CD4-positive, alpha-beta T cell (primary cell): ENCODE measurements at regions not wholly inside any gene's neighbourhood (a gene's known extent, or its start where the extent isn't known, plus 50 kb on each side); places are given as distances from the start of the nearest gene placed in this dataset.

Experiments
- ATAC-seq: fragments of 200-7000 bp; cut with Tn5 transposase; one replicate; pipeline ENCODE4 v1.10.0; 2022; ENCODE audit warnings: mild to moderate bottlenecking; ENCODE audit not compliant: poor library complexity
- CTCF ChIA-PET: fragments of 350-600 bp; sonication (Branson Sonifier 250); formaldehyde crosslinking; loops from one replicate; lab custom pipeline; 2021; ENCODE audit warnings: antibody characterized with exemption, inconsistent platforms; lab: Charles Lee
- POLR2A ChIA-PET: fragments of 350-600 bp; sonication (Branson Sonifier 250); formaldehyde crosslinking; loops from one replicate; lab custom pipeline; 2021; ENCODE audit warnings: antibody characterized with exemption, inconsistent platforms; lab: Charles Lee
- DNase-seq, 14 experiments: peaks; one replicate each; pipeline ENCODE4 v3.0.0-alpha.2; 2013 to 2020; ENCODE audit warnings: mixed read lengths in 2 of 14
- H3K27ac ChIP-seq, 2 donors: one replicate each; pipeline versions ENCODE4 v1.5.1 to v1.7.0; 2013; ENCODE audit warnings: low read length in 2 of 2, low read depth in 1 of 2, mild to moderate bottlenecking in 1 of 2
- H3K27me3 ChIP-seq, 2 experiments: 1 replicate in 1 of 2; 2 replicates in 1 of 2; pipeline versions ENCODE4 v1.6.1 to v1.7.0; 2013; ENCODE audit warnings: low read length in 2 of 2, control low read depth in 1 of 2, mild to moderate bottlenecking in 1 of 2, moderate library complexity in 1 of 2; ENCODE audit not compliant: insufficient read depth in 2 of 2, control insufficient read depth in 1 of 2
- H3K36me3 ChIP-seq: one replicate; pipeline ENCODE4 v1.6.1; 2013; ENCODE audit warnings: low read length, control low read depth; ENCODE audit not compliant: insufficient read depth
- H3K4me1 ChIP-seq: one replicate; pipeline ENCODE4 v1.6.1; 2013; ENCODE audit warnings: low read length, control low read depth; ENCODE audit not compliant: insufficient read depth
- H3K4me3 ChIP-seq: one replicate; pipeline ENCODE4 v1.5.1; 2013; ENCODE audit warnings: mild to moderate bottlenecking, low read length, moderate library complexity
- H3K9me3 ChIP-seq, 2 experiments: 1 replicate in 1 of 2; 2 replicates in 1 of 2; pipeline versions ENCODE4 v1.6.1 to v1.7.0; 2013; ENCODE audit warnings: low read length in 2 of 2, mild to moderate bottlenecking in 2 of 2, control low read depth in 1 of 2, moderate library complexity in 1 of 2; ENCODE audit not compliant: control insufficient read depth in 1 of 2, insufficient read depth in 1 of 2
- H3K27ac Mint-ChIP-seq: one replicate; pipeline ENCODE4 v1.8.0; 2020; ENCODE audit warnings: mixed read lengths
- H3K27me3 Mint-ChIP-seq: one replicate; pipeline ENCODE4 v1.8.0; 2021; ENCODE audit warnings: mixed read lengths
- H3K36me3 Mint-ChIP-seq: one replicate; pipeline ENCODE4 v1.8.0; 2021; ENCODE audit warnings: low read depth, mixed read lengths
- H3K4me1 Mint-ChIP-seq: one replicate; pipeline ENCODE4 v1.8.0; 2021; ENCODE audit warnings: low read depth, mixed read lengths
- H3K4me3 Mint-ChIP-seq: one replicate; pipeline ENCODE4 v1.8.0; 2020; ENCODE audit warnings: mild to moderate bottlenecking, mixed read lengths
- H3K9me3 Mint-ChIP-seq: one replicate; pipeline ENCODE4 v1.8.0; 2020; ENCODE audit warnings: mixed read lengths
- intact Hi-C, 2 experiments: fragments of 100-400 bp; cut with DNase I in 1 of 2; cut with micrococcal nuclease in 1 of 2; formaldehyde crosslinking; loops; one replicate each; pipeline versions ENCODE4 v1.15.1 to v1.9.0; 2023 to 2025; cut with DNase I, micrococcal nuclease
- TF ChIP-seq, protein P1 (sequence below): fragments of 200-600 bp; IDR thresholded peaks from one replicate; pipeline ENCODE4 v1.8.0; 2022; ENCODE audit warnings: antibody characterized with exemption, mild to moderate bottlenecking

DNA sequence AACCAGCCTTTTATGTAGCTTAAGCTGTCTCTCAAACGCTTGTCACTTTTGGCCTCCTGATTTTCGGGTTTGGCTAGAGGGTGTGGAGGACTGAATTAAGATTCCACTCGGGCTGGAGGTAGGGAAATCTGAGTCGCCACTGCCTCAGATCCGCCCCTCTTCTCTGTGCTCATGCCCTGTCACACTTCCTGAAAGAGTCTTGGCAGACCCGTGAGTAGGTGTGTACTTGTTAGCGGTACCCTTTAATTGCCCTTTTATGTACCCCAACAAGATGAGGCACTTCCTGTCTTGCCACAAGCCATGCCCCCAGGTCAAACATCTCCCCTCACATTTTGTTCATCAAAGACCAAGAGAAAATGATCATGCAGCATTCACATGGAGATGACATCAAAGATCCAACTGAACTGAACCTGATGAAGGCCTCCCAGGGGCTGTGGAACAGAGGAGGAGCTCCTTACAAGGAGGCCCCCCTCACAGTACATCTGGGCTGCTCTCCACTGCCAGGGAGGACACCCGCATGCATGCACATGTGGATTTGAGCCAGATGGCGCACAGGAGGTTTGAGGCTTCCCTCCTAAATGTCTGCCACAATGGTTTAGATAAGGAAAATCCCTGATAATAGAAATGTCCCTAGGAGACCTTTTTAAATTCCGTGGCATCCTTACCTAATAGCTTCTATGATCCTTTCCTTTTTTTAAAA lies 86.5 kb upstream of the CDKN3 start:
- Histone ChIP-seq H3K9me3 (no peaks in the 10 kb centered on the region), H3K4me3 (no peak overlapping the region), H3K27me3 (peaks cover 0 to 4% of the 10 kb centered on the region in 2 experiments), H3K27ac (no peak overlapping the region), H3K4me1 (no peaks in the 10 kb centered on the region), H3K36me3 (no peaks in the 10 kb centered on the region)
- TF ChIP-seq, protein P1, sequence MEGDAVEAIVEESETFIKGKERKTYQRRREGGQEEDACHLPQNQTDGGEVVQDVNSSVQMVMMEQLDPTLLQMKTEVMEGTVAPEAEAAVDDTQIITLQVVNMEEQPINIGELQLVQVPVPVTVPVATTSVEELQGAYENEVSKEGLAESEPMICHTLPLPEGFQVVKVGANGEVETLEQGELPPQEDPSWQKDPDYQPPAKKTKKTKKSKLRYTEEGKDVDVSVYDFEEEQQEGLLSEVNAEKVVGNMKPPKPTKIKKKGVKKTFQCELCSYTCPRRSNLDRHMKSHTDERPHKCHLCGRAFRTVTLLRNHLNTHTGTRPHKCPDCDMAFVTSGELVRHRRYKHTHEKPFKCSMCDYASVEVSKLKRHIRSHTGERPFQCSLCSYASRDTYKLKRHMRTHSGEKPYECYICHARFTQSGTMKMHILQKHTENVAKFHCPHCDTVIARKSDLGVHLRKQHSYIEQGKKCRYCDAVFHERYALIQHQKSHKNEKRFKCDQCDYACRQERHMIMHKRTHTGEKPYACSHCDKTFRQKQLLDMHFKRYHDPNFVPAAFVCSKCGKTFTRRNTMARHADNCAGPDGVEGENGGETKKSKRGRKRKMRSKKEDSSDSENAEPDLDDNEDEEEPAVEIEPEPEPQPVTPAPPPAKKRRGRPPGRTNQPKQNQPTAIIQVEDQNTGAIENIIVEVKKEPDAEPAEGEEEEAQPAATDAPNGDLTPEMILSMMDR, result no peak
- H3K4me1 Mint-ChIP-seq, result no peaks in the 10 kb centered on the region
- no peak for DNase-seq
- H3K4me3 Mint-ChIP-seq, result no peak overlapping the region
- no peaks in the 10 kb centered on the region for H3K36me3 Mint-ChIP-seq
- ChIA-PET POLR2A (no interaction called here), CTCF (no interaction called here)
- ATAC-seq, result no peak
- no peaks in the 10 kb centered on the region for H3K9me3 Mint-ChIP-seq
- H3K27me3 Mint-ChIP-seq, result peaks cover 51% of the 10 kb centered on the region
- intact Hi-C loops, result no loop called here
- no peak overlapping the region for H3K27ac Mint-ChIP-seq

DNA sequence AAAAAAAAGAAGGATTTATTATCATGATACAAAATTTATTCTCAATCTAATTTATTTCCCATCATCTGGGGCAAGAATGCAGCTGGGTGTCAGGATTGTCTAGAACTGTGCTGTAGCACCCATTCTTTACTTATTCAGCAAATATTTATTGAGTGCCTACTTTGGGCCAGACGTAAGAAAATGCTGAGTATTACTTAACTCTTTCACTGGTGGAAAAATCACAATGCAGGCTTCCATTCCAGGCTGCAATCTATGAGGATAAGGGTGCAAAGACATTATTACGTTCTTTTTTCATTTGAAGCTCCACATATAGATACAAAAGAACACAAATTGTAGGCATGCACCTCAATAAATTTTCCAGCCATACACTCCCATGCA lies 86.0 kb upstream of the CDKN3 start:
- ChIA-PET CTCF (interaction anchor here (0.7 kb wide), 1 partner anchor 14 kb away, joined by 3 read pairs; no protein-coding TSS in a partner anchor), POLR2A (no interaction called here)
- ATAC-seq (no peak), DNase-seq (no peak)
- TF ChIP-seq, protein P1, result no peak
- Mint-ChIP-seq H3K9me3 (no peaks in the 10 kb centered on the region), H3K27ac (no peak overlapping the region), H3K27me3 (peaks cover 53% of the 10 kb centered on the region), H3K36me3 (no peaks in the 10 kb centered on the region), H3K4me3 (no peak overlapping the region), H3K4me1 (no peaks in the 10 kb centered on the region)
- intact Hi-C loops, result no loop called here
- Histone ChIP-seq H3K4me3 (no peak overlapping the region), H3K4me1 (no peaks in the 10 kb centered on the region), H3K27me3 (peaks cover 0 to 4% of the 10 kb centered on the region in 2 experiments), H3K9me3 (no peaks in the 10 kb centered on the region), H3K36me3 (no peaks in the 10 kb centered on the region), H3K27ac (no peak overlapping the region)

DNA sequence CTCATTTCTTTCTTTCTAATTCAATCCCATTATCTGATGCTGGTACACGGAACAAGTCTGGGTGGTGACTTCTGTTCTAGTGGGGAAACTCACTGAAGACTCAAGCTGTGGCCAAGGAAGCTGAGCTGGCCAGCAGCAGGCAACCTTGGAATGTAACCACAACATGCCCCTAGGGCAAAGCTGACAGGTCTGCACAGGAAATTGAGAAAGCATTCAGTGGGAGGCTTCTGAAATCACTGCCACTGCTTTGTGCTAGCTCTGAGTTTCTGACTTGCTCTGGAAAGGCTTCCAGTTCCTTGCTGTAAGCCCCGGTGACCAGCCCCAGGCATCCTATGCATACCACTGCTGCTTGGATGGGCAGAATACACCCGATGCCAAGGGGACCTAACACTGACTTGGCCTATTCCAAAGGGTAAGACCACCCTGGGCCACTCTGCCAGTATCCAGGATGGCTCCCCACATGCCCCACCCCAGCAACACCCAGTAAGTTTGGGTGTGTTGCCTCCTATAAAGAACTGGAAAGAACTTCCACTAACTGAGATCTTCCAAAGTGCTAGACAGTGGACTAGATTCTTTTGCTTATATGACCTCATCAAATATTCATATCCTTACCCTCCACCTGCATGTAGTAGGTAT lies 84.5 kb upstream of the CDKN3 start:
- Mint-ChIP-seq H3K27ac (no peak overlapping the region), H3K36me3 (no peaks in the 10 kb centered on the region), H3K4me3 (no peak overlapping the region), H3K4me1 (no peaks in the 10 kb centered on the region), H3K9me3 (no peaks in the 10 kb centered on the region), H3K27me3 (peaks cover 43% of the 10 kb centered on the region)
- POLR2A ChIA-PET, result no interaction called here
- TF ChIP-seq, protein P1, result no peak
- ATAC-seq (no peak), DNase-seq (no peak)
- no peaks in the 10 kb centered on the region for H3K9me3 ChIP-seq
- no peaks in the 10 kb centered on the region for H3K4me1 ChIP-seq
- CTCF ChIA-PET, result no interaction called here
- H3K4me3 ChIP-seq, result no peak overlapping the region
- H3K27me3 ChIP-seq, result no peaks in the 10 kb centered on the region
- H3K36me3 ChIP-seq, result no peaks in the 10 kb centered on the region
- intact Hi-C loops, result no loop called here
- no peak overlapping the region for H3K27ac ChIP-seq
